GM19438 (cell line): ENCODE measurements at regions not wholly inside any gene's neighbourhood (a gene's known extent, or its start where the extent isn't known, plus 50 kb on each side); places are given as distances from the start of the nearest gene placed in this dataset.

Source experiments
- ATAC-seq: cut with Tn5 transposase; IDR thresholded peaks from one replicate; pipeline ENCODE4 v1.9.1; 2021; ENCODE audit warnings: low read depth; ENCODE audit not compliant: unreplicated experiment

- ATAC-seq, result no peak
Measured at GRCh38 chr3:31210068-31210645, 315.7 kb upstream of the GADL1 start.

- peak; percentile 87 for ATAC-seq
Measured at GRCh38 chr3:31213869-31214486, 318.7 kb upstream of the STT3B start.

GRCh38 chr3:31218082-31218481, 314.6 kb upstream of the STT3B start:
- no peak for ATAC-seq

- ATAC-seq, result no peak
Measured at GRCh38 chr3:31219131-31219843, 313.4 kb upstream of the STT3B start.

GRCh38 chr3:31220431-31220830, 312.3 kb upstream of the STT3B start:
- ATAC-seq, result no peak

GRCh38 chr3:31223278-31223677, 309.4 kb upstream of the STT3B start:
- no peak for ATAC-seq

- ATAC-seq, result no peak
Measured at GRCh38 chr3:31224936-31225335, 307.8 kb upstream of the STT3B start.

GRCh38 chr3:31225923-31226322, 306.8 kb upstream of the STT3B start:
- no peak for ATAC-seq

GRCh38 chr3:31226346-31226745, 306.4 kb upstream of the STT3B start:
- ATAC-seq, result no peak

GRCh38 chr3:31227131-31227562, 305.6 kb upstream of the STT3B start:
- no peak for ATAC-seq

GRCh38 chr3:31230425-31231223, 302.1 kb upstream of the STT3B start:
- no peak for ATAC-seq

GRCh38 chr3:31232055-31233025, 300.4 kb upstream of the STT3B start:
- no peak for ATAC-seq

- no peak for ATAC-seq
Measured at GRCh38 chr3:31234145-31234544, 298.6 kb upstream of the STT3B start.

GRCh38 chr3:31235062-31235700, 297.5 kb upstream of the STT3B start:
- no peak for ATAC-seq

GRCh38 chr3:31237887-31238286, 294.8 kb upstream of the STT3B start:
- no peak for ATAC-seq

- no peak for ATAC-seq
Measured at GRCh38 chr3:31240013-31240412, 292.7 kb upstream of the STT3B start.

GRCh38 chr3:31240466-31240865, 292.3 kb upstream of the STT3B start:
- ATAC-seq, result no peak

- ATAC-seq, result no peak
Measured at GRCh38 chr3:31240874-31241273, 291.9 kb upstream of the STT3B start.

GRCh38 chr3:31241533-31241932, 291.2 kb upstream of the STT3B start:
- no peak for ATAC-seq
